Activated CD8-positive, alpha-beta memory T cell treated with anti-CD3 and anti-CD28 coated beads, Interleukin-2, amount 10 ng/mL, durations not matched to agents 7 days and 5 days (primary cell): ENCODE measurements at regions not wholly inside any gene's neighbourhood (a gene's known extent, or its start where the extent isn't known, plus 50 kb on each side); places are given as distances from the start of the nearest gene placed in this dataset.
"Not testable (repeated sequence)": the region's sequence is repeated elsewhere in the genome, so short reads cannot be mapped to it uniquely, and the experiment has no call there.

Experiments used
- ATAC-seq: fragments of 150-1000 bp; cut with Tn5 transposase; one replicate; pipeline ENCODE4 v1.10.0; 2021; ENCODE audit warnings: moderate library complexity
- CTCF ChIA-PET: fragments of 350-600 bp; sonication (Branson Sonifier 250); formaldehyde crosslinking; loops from one replicate; lab custom pipeline; 2021; ENCODE audit warnings: antibody characterized with exemption; lab: Charles Lee
- DNase-seq: peaks from one replicate; pipeline ENCODE4 v3.0.0-alpha.2; 2020
- H3K27ac Mint-ChIP-seq: one replicate; pipeline ENCODE4 v1.8.0; 2021; ENCODE audit warnings: mild to moderate bottlenecking, mixed read lengths
- H3K27me3 Mint-ChIP-seq: one replicate; pipeline ENCODE4 v1.8.0; 2021; ENCODE audit warnings: mixed read lengths
- H3K36me3 Mint-ChIP-seq: one replicate; pipeline ENCODE4 v1.8.0; 2021; ENCODE audit warnings: mild to moderate bottlenecking, mixed read lengths
- H3K4me1 Mint-ChIP-seq: one replicate; pipeline ENCODE4 v1.8.0; 2021; ENCODE audit warnings: mixed read lengths
- H3K4me3 Mint-ChIP-seq: one replicate; pipeline ENCODE4 v1.8.0; 2021; ENCODE audit warnings: mild to moderate bottlenecking, moderate library complexity, mixed read lengths
- H3K9me3 Mint-ChIP-seq: one replicate; pipeline ENCODE4 v1.8.0; 2022; ENCODE audit warnings: low read depth, mixed read lengths

- not testable (repeated sequence) for H3K4me3 Mint-ChIP-seq, DNase-seq
- ATAC-seq, result peak; percentile 34
These were observed 50.2 kb upstream of the FCGR2A start for GRCh38 chr1:161454865-161455707.

GRCh38 chr1:161453950-161454864 lies 51.0 kb upstream of the FCGR2A start:
- H3K4me3 Mint-ChIP-seq, H3K27me3 Mint-ChIP-seq, H3K9me3 Mint-ChIP-seq, H3K4me1 Mint-ChIP-seq, H3K36me3 Mint-ChIP-seq, CTCF ChIA-PET, H3K27ac Mint-ChIP-seq: not testable (repeated sequence)
- DNase-seq (peak; percentile 51), ATAC-seq (peak; percentile 64)

More at GRCh38 chr1:161454865-161455707, 50.2 kb upstream of the FCGR2A start:
- H3K27me3 Mint-ChIP-seq, H3K9me3 Mint-ChIP-seq, H3K36me3 Mint-ChIP-seq, H3K4me1 Mint-ChIP-seq, H3K27ac Mint-ChIP-seq, CTCF ChIA-PET: not testable (repeated sequence)

GRCh38 chr1:161451698-161452348 lies 53.4 kb upstream of the FCGR2A start:
- H3K4me1 Mint-ChIP-seq, H3K36me3 Mint-ChIP-seq, H3K27ac Mint-ChIP-seq, H3K27me3 Mint-ChIP-seq, H3K9me3 Mint-ChIP-seq, ATAC-seq, CTCF ChIA-PET, H3K4me3 Mint-ChIP-seq, DNase-seq: not testable (repeated sequence)

- H3K27ac Mint-ChIP-seq, DNase-seq, H3K4me1 Mint-ChIP-seq, H3K4me3 Mint-ChIP-seq, CTCF ChIA-PET, H3K9me3 Mint-ChIP-seq, H3K36me3 Mint-ChIP-seq, H3K27me3 Mint-ChIP-seq: not testable (repeated sequence)
- ATAC-seq, result peak; percentile 38
These were observed 57.4 kb upstream of the FCGR2A start for GRCh38 chr1:161447760-161448332.

- H3K36me3 Mint-ChIP-seq, DNase-seq, H3K27me3 Mint-ChIP-seq, H3K4me3 Mint-ChIP-seq, CTCF ChIA-PET, H3K27ac Mint-ChIP-seq, H3K9me3 Mint-ChIP-seq, H3K4me1 Mint-ChIP-seq: not testable (repeated sequence)
- ATAC-seq, result peak; percentile 21
These were observed 58.1 kb upstream of the FCGR2A start for GRCh38 chr1:161447040-161447759.

- ATAC-seq, H3K36me3 Mint-ChIP-seq, H3K9me3 Mint-ChIP-seq, H3K4me3 Mint-ChIP-seq, CTCF ChIA-PET, H3K27ac Mint-ChIP-seq, H3K27me3 Mint-ChIP-seq, H3K4me1 Mint-ChIP-seq: not testable (repeated sequence)
- DNase-seq, result peak; percentile 50
These were observed 60.5 kb upstream of the FCGR2A start for GRCh38 chr1:161444725-161445124.

- H3K36me3 Mint-ChIP-seq, DNase-seq, H3K27me3 Mint-ChIP-seq, CTCF ChIA-PET, H3K9me3 Mint-ChIP-seq, H3K4me3 Mint-ChIP-seq, ATAC-seq: not testable (repeated sequence)
- peak overlapping the region; percentile 4 for H3K27ac Mint-ChIP-seq
- H3K4me1 Mint-ChIP-seq, result peaks cover 12% of the 10 kb centered on the region
These were observed 61.0 kb upstream of the FCGR2A start for GRCh38 chr1:161444255-161444654.

GRCh38 chr1:161440312-161440894 lies 64.9 kb upstream of the FCGR2A start:
- peak overlapping the region; percentile 82 for H3K4me3 Mint-ChIP-seq
- peaks cover 17% of the 10 kb centered on the region for H3K4me1 Mint-ChIP-seq
- H3K9me3 Mint-ChIP-seq, result no peaks in the 10 kb centered on the region
- DNase-seq (peak; percentile 80), ATAC-seq (peak; percentile 67)
- CTCF ChIA-PET, result interaction anchor here (0.6 to 2.2 kb wide), 13 partner anchors 11 to 309 kb away, joined by 3 to 18 read pairs (median 5); partner anchors contain the start of genes CFAP126, DUSP12 and TOMM40L
- H3K27me3 Mint-ChIP-seq, result peaks cover 28% of the 10 kb centered on the region
- H3K27ac Mint-ChIP-seq, result peak overlapping the region; percentile 90
- peaks cover 6% of the 10 kb centered on the region for H3K36me3 Mint-ChIP-seq

GRCh38 chr1:161439280-161440232 lies 65.7 kb upstream of the FCGR2A start:
- Mint-ChIP-seq H3K4me1 (peaks cover 17% of the 10 kb centered on the region), H3K9me3 (no peaks in the 10 kb centered on the region), H3K36me3 (peaks cover 6% of the 10 kb centered on the region), H3K27ac (peak overlapping the region; percentile 82), H3K4me3 (peak overlapping the region; percentile 82), H3K27me3 (peaks cover 32% of the 10 kb centered on the region)
- CTCF ChIA-PET, result interaction anchor here (1.0 to 2.2 kb wide), 13 partner anchors 10 to 310 kb away, joined by 3 to 18 read pairs (median 5); partner anchors contain the start of genes CFAP126, DUSP12 and TOMM40L
- DNase-seq, result peak; percentile 58
- peak; percentile 28 for ATAC-seq

- H3K4me3 Mint-ChIP-seq, H3K36me3 Mint-ChIP-seq, H3K4me1 Mint-ChIP-seq, H3K27ac Mint-ChIP-seq, H3K9me3 Mint-ChIP-seq, CTCF ChIA-PET, DNase-seq, ATAC-seq: not testable (repeated sequence)
- peaks cover 45% of the 10 kb centered on the region for H3K27me3 Mint-ChIP-seq
These were observed 65.5 kb upstream of the CFAP126 start for GRCh38 chr1:161433191-161433590.

GRCh38 chr1:161432091-161432490 lies 64.4 kb upstream of the CFAP126 start:
- Mint-ChIP-seq H3K27ac (no peak overlapping the region), H3K36me3 (no peaks in the 10 kb centered on the region), H3K27me3 (peaks cover 47% of the 10 kb centered on the region), H3K4me1 (peaks cover 10% of the 10 kb centered on the region), H3K9me3 (no peaks in the 10 kb centered on the region), H3K4me3 (no peak overlapping the region)
- ATAC-seq (no peak), DNase-seq (no peak)
- CTCF ChIA-PET, result no interaction called here
